Mucosa of descending colon (tissue), 3 donors: ENCODE measurements at regions not wholly inside any gene's neighbourhood (a gene's known extent, or its start where the extent isn't known, plus 50 kb on each side); places are given as distances from the start of the nearest gene placed in this dataset.

Source experiments
- ATAC-seq: fragments of 200-7000 bp; cut with Tn5 transposase; one replicate; pipeline ENCODE4 v1.9.1; 2020; ENCODE audit warnings: mild to moderate bottlenecking, moderate library complexity
- DNase-seq, 3 donors: peaks; one replicate each; pipeline ENCODE4 v3.0.0-alpha.2; 2020
- H3K36me3 ChIP-seq: fragments of 200-600 bp; one replicate; pipeline ENCODE4 v1.8.0; 2021; ENCODE audit warnings: low read depth, mild to moderate bottlenecking
- H3K4me1 ChIP-seq: fragments of 200-600 bp; one replicate; pipeline ENCODE4 v1.8.0; 2021; ENCODE audit warnings: low read depth, mild to moderate bottlenecking
- H3K4me3 ChIP-seq: fragments of 200-600 bp; one replicate; pipeline ENCODE4 v1.8.0; 2021; ENCODE audit warnings: mild to moderate bottlenecking
- H3K9me3 ChIP-seq: fragments of 200-600 bp; one replicate; pipeline ENCODE4 v1.8.0; 2021; ENCODE audit warnings: mild to moderate bottlenecking
- CTCF ChIP-seq: fragments of 200-600 bp; IDR thresholded peaks from one replicate; pipeline ENCODE4 v1.8.0; 2022; ENCODE audit warnings: antibody characterized with exemption, mild to moderate bottlenecking
- intact Hi-C, 2 donors: fragments of 100-400 bp; cut with DNase I in 1 of 2; cut with micrococcal nuclease in 1 of 2; formaldehyde crosslinking; loops; one replicate each; pipeline versions ENCODE4 v1.11.0 to v1.11.1; 2022; cut with DNase I, micrococcal nuclease
- donor health status: DM: no; HTN: no; CAD: no; lungs with moderate emphysema.
- donor health status: DM: no; HTN: no; CAD: no.
- donor health status: DM: no; HTN: yes; CAD: no.

DNA sequence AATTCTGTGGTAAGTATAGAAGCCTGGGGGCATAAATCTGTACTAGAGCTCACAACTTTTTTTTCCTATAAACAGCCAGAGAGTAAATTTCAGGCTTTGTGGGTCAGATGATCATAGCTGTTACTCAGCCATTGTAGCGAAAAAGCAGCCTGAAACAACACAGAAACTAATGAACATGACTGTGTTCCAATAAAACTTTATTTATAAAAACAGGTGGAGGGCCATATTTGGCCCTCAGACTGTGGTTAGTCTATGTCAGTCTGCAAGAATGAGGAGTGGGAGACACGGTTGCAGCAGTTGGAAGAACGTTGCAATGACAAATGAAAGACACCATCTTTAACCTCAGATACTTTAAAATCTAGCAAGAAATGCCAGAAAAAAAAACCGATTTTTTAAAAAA is 389.6 kb upstream of the PRKCQ start:
- Histone ChIP-seq H3K36me3 (no peaks in the 10 kb centered on the region), H3K4me1 (no peaks in the 10 kb centered on the region), H3K4me3 (no peak overlapping the region), H3K9me3 (no peaks in the 10 kb centered on the region)
- no peak for DNase-seq
- intact Hi-C loops: no loop called here
- ATAC-seq: no peak
- no peak for TF ChIP-seq CTCF

GRCh38 chr10:6964543-6964942 is 384.5 kb upstream of the PRKCQ start:
- no peaks in the 10 kb centered on the region for H3K36me3 ChIP-seq
- H3K9me3 ChIP-seq: no peaks in the 10 kb centered on the region
- TF ChIP-seq CTCF: no peak
- intact Hi-C loops: no loop called here
- ATAC-seq (no peak), DNase-seq (no peak)
- H3K4me1 ChIP-seq: no peaks in the 10 kb centered on the region
- H3K4me3 ChIP-seq: no peak overlapping the region

DNA sequence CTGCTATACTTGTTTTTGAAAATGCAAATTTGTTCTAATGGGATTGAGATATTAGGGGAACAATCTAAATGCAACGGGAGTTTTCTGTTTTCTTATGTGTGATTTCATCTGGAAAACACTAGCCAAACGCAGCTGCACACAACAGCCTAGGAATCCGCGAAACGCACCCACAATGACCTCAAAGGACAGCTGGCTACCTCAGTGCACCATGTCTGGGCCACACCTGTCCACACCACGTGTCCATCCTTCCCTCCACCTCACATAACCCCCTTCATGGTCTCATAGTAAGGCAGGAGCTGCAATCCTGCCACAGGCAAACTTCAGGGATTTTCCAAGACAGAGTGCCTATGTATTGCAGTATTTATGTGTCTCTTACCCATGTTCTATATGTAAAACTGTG is 382.5 kb upstream of the PRKCQ start:
- intact Hi-C loops: no loop called here
- no peak for ATAC-seq
- TF ChIP-seq CTCF: no peak
- no peak for DNase-seq
- H3K4me1 ChIP-seq: no peaks in the 10 kb centered on the region
- no peaks in the 10 kb centered on the region for H3K36me3 ChIP-seq
- no peaks in the 10 kb centered on the region for H3K9me3 ChIP-seq
- H3K4me3 ChIP-seq: no peak overlapping the region

GRCh38 chr10:6958711-6959110 is 378.6 kb upstream of the PRKCQ start:
- ATAC-seq (no peak), DNase-seq (no peak)
- Histone ChIP-seq H3K4me3 (no peak overlapping the region), H3K4me1 (no peaks in the 10 kb centered on the region), H3K9me3 (no peaks in the 10 kb centered on the region), H3K36me3 (no peaks in the 10 kb centered on the region)
- intact Hi-C loops: no loop called here
- TF ChIP-seq CTCF: no peak

GRCh38 chr10:6958254-6958653 is 378.2 kb upstream of the PRKCQ start:
- Histone ChIP-seq H3K36me3 (no peaks in the 10 kb centered on the region), H3K4me3 (no peak overlapping the region), H3K9me3 (no peaks in the 10 kb centered on the region), H3K4me1 (no peaks in the 10 kb centered on the region)
- ATAC-seq: no peak
- intact Hi-C loops: no loop called here
- TF ChIP-seq CTCF: no peak
- DNase-seq: no peak

GRCh38 chr10:6957851-6958250 is 377.8 kb upstream of the PRKCQ start:
- H3K4me3 ChIP-seq: no peak overlapping the region
- intact Hi-C loops: no loop called here
- no peaks in the 10 kb centered on the region for H3K9me3 ChIP-seq
- no peak for ATAC-seq
- DNase-seq: no peak
- H3K36me3 ChIP-seq: no peaks in the 10 kb centered on the region
- TF ChIP-seq CTCF: no peak
- H3K4me1 ChIP-seq: no peaks in the 10 kb centered on the region
